Astrocyte of the cerebellum (primary cell): ENCODE measurements at regions not wholly inside any gene's neighbourhood (a gene's known extent, or its start where the extent isn't known, plus 50 kb on each side); places are given as distances from the start of the nearest gene placed in this dataset.
A peak's percentile ranks its signal among the peaks of the same experiment; 100 is the strongest.
"Not testable (repeated sequence)": the region's sequence is repeated elsewhere in the genome, so short reads cannot be mapped to it uniquely, and the experiment has no call there.

Experiments used
- DNase-seq: peaks from one replicate; pipeline ENCODE4 v3.0.0-alpha.2; 2011; ENCODE audit warnings: low read depth
- H3K4me3 ChIP-seq: 2 replicates; pipeline ENCODE4 v1.5.1; 2011; ENCODE audit warnings: mild to moderate bottlenecking, low read depth, low read length, moderate library complexity
- in situ Hi-C: cut with HindIII; loops from 2 replicates; pipeline ENCODE4 v1.10.0; 2017; ENCODE audit warnings: low sequenced_read_pairs

DNA sequence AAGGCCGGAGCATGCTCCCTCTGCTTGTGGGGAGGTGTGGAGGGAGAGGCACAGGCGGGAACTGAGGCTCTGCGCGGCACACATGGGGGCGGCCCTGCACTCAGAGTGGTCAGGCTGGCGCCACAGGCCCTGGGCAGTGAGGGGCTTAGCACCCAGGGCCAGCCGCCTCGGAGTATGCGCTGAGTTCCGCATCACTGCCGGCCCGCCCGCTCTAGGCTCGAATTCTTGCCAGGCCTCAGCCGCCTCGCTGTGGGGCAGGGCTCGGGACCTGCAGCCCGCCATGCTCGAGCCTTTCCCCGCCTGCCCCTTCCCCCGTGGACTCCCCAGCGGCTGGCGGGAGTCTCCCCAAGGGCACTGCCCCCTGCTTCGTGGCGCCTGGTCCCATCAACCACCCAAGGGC lies 905.9 kb downstream of the SPATA31A6 start:
- DNase-seq, H3K4me3 ChIP-seq, in situ Hi-C loops: not testable (repeated sequence)

DNA sequence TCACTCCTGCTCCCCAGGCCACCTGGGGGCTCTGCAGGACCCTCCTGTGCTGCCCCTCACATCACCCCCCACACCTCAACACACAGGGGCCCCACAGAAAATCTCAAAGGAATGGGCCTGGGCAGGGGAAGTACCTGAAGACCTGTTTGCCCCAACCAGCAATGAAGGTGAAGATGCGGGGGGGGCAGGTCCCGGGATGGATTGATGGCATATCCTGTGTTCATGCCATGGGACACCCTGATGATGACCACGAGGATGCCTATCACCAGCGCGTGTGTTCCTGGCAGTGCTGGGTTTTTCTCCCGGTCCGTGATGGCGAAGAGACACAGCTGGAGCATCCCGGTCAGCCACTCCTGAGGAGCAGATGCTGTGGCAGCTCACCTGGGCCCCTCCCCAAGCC lies 926.9 kb downstream of the SPATA31A6 start:
- H3K4me3 ChIP-seq, in situ Hi-C loops, DNase-seq: not testable (repeated sequence)

DNA sequence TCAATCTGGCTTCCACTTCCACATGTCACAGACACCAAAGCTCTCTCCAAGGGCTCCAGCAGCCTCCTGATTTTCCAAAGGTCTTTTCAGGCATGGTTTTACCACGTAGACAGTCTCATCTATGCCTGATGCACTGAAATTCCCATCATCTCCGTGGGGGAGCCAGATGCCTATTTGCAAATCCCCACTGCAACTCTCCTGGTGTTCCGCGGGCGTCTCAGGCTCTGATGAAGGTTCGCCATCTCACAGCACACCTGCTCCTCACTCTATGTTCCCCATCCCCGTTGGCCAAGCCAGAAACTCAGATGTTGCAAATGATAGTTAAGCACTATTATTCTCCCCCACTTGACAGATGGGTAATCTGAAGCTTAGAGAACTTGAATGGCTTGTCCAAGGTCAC lies 929.4 kb downstream of the SPATA31A6 start:
- H3K4me3 ChIP-seq, DNase-seq, in situ Hi-C loops: not testable (repeated sequence)

DNA sequence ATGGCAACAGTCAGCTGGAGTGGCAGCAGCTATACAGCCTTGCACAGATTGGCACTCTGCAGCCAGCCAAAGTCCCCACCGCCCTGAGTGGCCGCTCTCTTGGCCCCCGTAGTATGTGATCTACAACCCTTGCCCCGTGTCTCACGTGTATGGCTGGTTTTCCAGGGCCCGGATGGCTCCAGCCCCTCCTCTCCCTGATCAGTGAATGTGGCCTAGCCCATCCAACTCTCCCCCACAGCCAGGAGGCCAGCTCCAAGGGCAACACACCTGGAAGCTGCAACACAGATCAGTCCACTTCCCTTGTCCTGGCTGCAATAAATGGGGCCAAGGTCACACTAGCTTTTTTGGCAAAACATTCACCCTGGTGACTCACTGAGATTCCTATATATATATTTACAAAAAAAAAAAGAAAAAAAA lies 932.4 kb downstream of the SPATA31A6 start:
- H3K4me3 ChIP-seq, DNase-seq, in situ Hi-C loops: not testable (repeated sequence)

DNA sequence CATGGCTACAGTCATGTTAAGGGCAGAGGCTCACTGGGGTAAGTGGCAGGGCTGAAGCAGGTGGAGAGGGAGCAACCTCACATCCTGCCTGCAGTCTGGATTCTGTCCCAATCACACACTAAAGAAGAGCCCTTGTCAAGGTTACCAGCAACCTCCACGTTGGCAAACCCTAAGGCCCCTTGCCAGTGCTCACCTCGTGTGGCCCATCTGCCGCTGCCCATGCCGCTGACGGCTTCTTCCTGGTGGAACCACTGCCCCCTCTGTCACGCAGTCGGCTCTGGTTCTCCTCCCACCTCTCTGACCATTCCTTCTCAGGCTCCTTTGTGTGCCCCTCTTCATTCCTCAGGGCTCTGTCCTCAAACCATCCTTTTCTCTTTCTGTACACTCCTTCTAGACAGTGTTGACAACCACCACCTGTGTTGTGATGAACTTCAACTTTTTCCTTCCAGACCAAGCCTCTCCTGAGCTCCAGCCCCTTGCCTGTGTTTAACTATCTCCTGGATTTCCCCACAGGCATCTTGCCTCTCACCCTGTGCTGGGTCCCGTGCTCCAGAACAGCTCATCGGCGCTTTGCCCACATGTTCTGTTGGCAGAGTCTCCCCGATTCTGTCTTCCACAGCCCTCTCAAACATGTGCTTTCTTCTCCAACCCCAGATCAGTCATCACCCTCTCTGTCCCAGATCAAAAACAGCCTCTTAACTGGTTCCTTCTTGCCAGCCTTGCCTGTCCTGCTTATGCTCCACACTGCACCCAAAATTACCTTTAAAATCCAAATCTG lies 934.8 kb downstream of the SPATA31A6 start:
- in situ Hi-C loops, DNase-seq: not testable (repeated sequence)

DNA sequence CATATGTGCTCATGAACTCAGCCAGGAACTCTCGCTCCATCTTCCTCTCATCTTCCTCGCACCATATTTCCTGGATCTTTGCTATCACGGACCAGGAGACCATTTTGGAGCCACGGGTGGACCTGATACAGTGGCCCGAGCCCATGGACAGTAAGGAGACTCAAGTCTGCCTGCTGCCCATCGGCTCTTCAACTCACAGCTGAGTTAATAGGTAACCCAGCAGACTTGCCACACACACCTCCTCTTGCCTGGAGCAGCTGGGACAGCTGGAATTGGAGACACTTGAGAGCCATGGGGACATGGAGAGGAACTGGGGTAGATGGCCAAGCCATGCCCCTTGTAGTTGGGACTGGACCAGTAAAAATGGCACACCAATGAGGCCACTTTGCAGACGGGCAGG lies 936.1 kb downstream of the SPATA31A6 start:
- DNase-seq, in situ Hi-C loops, H3K4me3 ChIP-seq: not testable (repeated sequence)

More for the DNA sequence above, 934.8 kb downstream of the SPATA31A6 start:
- not testable (repeated sequence) for H3K4me3 ChIP-seq

DNA sequence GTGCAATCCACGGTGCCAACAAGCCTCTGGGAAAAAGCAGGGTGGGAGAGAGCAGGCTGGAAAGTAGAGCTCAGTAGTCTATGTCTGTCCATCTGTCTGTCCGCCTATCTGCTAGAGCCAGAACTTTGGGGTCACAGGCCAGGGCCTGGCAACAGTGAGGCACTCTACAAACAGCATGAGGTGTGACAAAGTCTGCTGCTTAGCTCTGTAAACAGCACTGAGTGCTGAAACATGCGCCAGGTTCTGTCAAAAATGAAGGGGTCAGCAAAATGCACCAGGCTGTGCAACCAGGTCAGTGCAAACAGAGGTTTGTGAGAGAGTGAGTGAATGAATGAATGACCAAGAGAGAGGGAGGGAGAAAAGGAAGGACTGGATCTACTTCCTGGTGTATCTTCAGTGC lies 936.5 kb downstream of the SPATA31A6 start:
- in situ Hi-C loops, result not testable (repeated sequence)

DNA sequence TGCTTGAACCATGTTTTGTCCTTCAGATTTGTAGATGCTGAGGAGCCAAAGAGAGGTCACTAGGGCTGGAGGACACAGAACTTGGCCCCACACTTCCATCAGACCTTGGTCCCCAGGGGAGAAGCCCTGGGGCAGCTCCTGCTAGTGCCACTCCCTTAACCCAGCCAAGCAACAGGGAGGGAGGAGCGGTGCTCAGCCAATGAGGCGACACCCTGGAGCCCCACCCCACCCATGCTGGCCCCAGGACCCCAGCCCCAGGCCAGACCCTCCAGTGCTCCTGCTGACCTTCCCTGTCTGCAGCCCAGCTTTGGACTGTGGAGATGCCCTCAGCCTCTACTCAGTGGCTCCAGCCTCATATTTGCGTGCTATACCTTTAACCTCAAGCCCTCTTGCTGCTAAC lies 942.4 kb downstream of the SPATA31A6 start:
- in situ Hi-C loops, H3K4me3 ChIP-seq, DNase-seq: not testable (repeated sequence)

More for the DNA sequence above, 936.5 kb downstream of the SPATA31A6 start:
- not testable (repeated sequence) for H3K4me3 ChIP-seq, DNase-seq

DNA sequence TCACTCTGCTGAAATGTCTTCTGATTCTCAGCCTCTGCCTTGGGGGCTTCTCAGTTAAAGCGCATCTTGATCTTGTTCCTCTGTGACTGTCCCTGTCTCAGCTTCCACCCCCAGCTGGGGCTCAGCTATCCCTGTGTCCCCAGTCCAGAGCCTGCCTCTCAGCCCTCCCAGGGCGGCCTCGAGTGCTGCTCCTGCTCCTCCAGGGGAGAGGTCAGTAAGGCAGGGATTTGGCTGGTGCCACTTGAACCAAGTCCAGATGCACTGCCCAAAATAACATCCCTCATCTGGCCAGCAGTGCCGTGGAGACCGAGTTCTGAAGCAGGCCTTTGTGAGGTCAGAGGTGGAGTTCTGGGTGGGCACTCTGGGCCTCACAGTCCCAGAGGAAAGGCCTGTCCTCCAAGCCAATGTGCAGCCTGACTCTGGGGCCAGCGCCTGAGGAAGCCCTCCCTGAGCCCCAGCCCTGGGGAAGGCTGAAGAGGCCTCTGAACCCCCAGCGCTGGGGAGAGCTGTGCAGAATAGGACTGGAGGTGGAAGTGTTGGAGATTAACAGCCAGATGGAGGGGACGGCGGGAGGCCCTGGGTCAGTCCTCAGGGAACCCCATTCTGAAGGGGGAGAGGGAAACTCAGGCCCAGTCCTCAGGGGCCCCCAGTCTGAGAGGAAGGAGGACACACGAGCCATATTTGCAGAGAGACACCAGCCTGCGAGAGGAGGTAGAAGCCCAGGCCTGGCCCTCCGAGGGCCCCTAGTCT lies 943.7 kb downstream of the SPATA31A6 start:
- in situ Hi-C loops, H3K4me3 ChIP-seq, DNase-seq: not testable (repeated sequence)

DNA sequence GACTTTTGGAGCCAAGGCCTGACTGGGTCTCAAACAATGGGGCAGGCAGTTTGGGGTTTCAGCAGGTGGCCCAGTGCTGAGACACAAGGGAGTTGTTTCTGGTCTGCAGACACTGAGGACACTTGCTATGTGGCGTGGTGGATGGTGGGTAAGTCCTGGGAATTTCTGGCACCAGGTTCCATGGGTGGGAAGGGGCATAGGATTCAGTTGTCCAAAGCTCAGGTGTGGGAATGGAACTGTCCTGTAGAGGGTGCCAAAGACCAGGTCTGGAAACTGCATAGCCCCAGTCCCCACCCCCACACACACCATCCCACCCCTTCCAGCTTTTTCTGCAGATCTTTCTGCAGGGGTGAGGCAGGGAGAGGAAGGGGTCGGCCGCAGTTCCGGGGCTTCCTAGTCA lies 944.5 kb downstream of the SPATA31A6 start:
- H3K4me3 ChIP-seq, DNase-seq, in situ Hi-C loops: not testable (repeated sequence)

DNA sequence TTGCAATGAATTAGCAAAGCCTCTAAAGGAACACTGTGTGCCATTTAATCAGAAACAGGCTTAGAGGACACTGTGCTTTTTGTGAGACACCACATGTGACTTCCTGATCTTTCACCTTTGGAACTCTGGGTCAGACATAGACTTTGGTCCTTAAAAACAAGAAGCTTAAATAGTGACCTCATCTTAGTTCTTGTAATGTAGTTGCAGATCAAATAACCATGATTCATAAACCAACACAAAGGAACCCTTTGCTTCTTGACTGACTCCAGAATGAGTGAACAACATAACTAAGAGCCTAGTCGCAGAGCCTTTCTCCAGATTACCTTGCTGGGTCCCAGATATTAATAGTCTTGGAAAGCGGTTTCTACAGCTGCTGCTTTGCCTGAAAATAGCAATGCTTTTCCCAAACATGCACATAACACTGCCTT lies 947.3 kb downstream of the SPATA31A6 start:
- peak; percentile 0 for DNase-seq
- in situ Hi-C loops, H3K4me3 ChIP-seq: not testable (repeated sequence)

DNA sequence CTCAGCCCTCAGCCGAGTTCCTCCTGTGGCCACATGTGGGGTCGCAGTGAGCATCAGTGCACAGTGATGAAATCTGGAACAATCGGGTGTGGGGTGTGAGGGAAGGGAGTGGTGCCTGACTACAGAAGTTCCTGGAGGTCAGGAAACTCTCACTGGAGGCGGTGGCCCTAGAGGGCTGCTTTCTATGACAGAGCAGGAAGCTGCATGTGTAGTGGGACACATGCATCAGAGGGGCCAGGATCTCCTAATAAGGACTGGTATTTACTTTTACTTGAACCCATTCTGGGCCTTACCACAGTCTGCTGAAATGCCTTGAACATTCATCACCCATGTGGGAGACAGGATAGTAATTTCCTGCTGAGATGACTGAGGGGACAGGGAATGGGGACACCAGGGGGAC lies 952.0 kb downstream of the SPATA31A6 start:
- in situ Hi-C loops, H3K4me3 ChIP-seq, DNase-seq: not testable (repeated sequence)

DNA sequence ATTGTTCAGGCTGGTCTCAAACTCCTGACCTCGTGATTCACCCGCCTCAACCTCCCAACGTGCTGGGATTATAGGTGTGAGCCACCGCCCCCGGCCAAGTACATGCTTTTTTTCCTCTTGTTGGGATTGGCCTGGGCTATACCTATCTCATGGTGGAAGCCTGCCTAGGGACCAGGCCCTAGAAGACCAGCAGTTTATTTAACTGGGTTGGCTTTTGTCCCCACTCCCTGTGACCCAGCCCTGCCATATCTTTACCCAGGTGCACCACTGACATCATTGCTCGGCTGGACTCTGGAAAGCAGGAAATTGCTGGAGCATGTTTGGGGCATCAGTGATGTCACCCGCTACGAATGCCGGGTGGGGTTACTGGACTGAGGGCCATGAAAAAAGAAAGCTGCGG lies 955.5 kb downstream of the SPATA31A6 start:
- in situ Hi-C loops, H3K4me3 ChIP-seq, DNase-seq: not testable (repeated sequence)

DNA sequence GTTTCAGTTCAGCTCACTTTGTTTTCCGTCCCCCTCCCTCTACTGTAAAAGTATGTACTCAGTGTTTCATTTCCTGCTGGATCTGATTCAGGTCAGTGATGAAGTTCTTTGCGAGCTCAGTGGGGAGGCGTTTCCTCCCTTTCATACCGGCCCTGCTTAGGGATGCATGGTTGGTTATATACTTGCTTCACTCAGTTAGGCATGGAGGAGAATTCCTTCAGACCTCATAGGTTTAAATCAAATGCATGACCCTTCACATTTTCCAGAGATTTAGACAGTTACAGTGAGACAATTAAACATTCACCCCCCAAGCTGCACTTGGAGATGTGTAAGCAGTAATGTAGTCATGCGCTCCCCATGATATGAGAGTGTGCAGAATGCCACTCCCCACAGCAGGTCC lies 955.9 kb downstream of the SPATA31A6 start:
- in situ Hi-C loops, H3K4me3 ChIP-seq, DNase-seq: not testable (repeated sequence)

DNA sequence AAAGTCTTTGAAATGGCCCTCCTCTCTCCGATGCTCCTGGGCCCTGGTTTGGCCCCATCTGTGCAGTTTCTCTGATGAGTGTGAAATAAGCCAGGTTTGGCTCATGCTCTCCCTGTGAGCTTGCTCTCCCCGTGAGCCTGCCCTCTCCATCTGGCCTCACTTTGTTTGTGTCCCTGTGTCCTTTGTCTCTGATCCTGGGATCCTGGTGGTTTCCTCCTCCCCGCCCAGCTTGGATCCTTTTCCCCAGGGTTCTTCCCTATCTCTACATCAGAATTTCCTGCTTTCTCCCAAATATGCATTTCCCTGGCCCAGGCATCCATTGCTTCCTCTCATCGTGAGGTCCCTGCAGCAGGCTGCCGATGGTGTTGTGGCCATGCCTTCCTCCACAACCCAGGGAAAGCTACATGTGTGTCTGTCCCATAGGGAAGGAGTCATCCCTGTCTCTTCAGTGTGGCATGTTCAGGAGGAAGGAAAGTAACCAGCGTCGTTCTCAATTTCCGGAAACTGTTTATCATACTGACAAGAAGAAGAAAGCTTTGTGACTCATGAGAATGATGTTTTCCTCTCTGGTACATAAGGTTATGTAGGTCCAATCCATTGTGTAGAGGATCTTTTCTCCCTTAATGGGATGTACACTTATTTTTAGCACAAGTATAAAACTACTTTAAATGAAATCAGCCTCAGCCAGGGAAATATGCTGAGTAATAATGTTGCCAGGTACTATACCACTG lies 956.6 kb downstream of the SPATA31A6 start:
- in situ Hi-C loops, H3K4me3 ChIP-seq: not testable (repeated sequence)
- DNase-seq, result peak; percentile 4
